ENCODE measurements at regions not wholly inside any gene's neighbourhood (a gene's known extent, or its start where the extent isn't known, plus 50 kb on each side); places are given as distances from the start of the nearest gene placed in this dataset.
"Not testable (repeated sequence)": the region's sequence is repeated elsewhere in the genome, so short reads cannot be mapped to it uniquely, and the experiment has no call there.

DNA sequence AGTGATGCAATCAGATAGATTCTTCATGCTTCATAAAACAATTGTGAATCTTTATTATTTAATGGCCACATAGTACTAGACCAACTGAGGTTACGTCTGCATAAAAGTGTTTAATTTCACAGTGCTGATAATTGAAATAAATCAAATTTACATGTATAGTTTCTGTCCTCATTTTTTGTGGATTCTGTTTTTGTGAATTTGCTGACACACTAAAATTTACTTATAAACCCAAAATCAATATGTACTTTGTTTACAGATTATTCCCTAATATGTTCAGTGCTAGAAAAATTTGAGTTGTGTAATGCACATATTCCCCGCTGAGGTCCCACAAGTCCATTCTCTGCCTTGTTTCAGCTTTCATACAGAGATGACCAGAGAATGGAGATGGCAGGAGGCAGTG, 759.8 kb downstream of the CENPC start:
- Histone ChIP-seq H3K36me3 (ENCODE audit: insufficient read depth, low read length, poor library complexity, severe bottlenecking) (no peaks in the 10 kb centered on the region), H3K4me3 (ENCODE audit: low read depth, low read length, poor library complexity, severe bottlenecking) (no peak overlapping the region), H3K27me3 (replicated peaks; ENCODE audit: insufficient read depth, low read depth, low read length, poor library complexity) (no peaks in the 10 kb centered on the region), H3K4me1 (ENCODE audit: insufficient read depth, low read length, poor library complexity, severe bottlenecking) (no peaks in the 10 kb centered on the region), H3K27ac (ENCODE audit: low read depth, low read length, poor library complexity, severe bottlenecking) (no peak overlapping the region), H3K9me3 (ENCODE audit: low read depth, low read length, poor library complexity, severe bottlenecking) (no peaks in the 10 kb centered on the region)
- no peak for DNase-seq (ENCODE audit: low spot score)
- POLR2A ChIA-PET (ENCODE audit: low non-redundant PET) = no interaction called here
- intact Hi-C loops (cut with micrococcal nuclease; ENCODE audit: unreplicated experiment) = no loop called here
- CTCF ChIA-PET = no interaction called here
- no TSS peak for BruUV-seq (replicated peaks)
- TF ChIP-seq, protein P1, sequence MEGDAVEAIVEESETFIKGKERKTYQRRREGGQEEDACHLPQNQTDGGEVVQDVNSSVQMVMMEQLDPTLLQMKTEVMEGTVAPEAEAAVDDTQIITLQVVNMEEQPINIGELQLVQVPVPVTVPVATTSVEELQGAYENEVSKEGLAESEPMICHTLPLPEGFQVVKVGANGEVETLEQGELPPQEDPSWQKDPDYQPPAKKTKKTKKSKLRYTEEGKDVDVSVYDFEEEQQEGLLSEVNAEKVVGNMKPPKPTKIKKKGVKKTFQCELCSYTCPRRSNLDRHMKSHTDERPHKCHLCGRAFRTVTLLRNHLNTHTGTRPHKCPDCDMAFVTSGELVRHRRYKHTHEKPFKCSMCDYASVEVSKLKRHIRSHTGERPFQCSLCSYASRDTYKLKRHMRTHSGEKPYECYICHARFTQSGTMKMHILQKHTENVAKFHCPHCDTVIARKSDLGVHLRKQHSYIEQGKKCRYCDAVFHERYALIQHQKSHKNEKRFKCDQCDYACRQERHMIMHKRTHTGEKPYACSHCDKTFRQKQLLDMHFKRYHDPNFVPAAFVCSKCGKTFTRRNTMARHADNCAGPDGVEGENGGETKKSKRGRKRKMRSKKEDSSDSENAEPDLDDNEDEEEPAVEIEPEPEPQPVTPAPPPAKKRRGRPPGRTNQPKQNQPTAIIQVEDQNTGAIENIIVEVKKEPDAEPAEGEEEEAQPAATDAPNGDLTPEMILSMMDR (conservative IDR thresholded peaks at IDR 0.05; ENCODE audit: low read depth, low read length) = no peak
- no peak for TF ChIP-seq EZH2 (IDR thresholded peaks at IDR 0.05; ENCODE audit: borderline replicate concordance, low read depth, low read length, poor library complexity, severe bottlenecking)

DNA sequence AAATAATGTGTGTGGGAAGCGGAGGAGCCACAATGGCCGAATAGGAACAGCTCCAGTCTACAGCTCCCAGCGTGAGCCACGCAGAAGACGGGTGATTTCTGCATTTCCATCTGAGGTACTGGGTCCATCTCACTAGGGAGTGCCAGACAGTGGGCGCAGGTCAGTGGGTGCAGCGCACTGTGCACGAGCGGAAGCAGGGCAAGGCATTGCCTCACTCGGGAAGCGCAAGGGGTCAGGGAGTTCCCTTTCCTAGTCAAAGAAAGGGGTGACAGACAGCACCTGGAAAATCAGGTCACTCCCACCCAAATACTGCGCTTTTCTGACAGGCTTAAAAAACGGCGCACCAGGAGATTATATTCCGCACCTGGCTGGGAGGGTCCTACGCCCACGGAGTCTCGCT, 762.6 kb downstream of the CENPC start:
- H3K9me3 ChIP-seq (ENCODE audit: low read depth, low read length, poor library complexity, severe bottlenecking); CTCF ChIA-PET; BruUV-seq (replicated peaks); POLR2A ChIA-PET (ENCODE audit: low non-redundant PET); H3K27me3 ChIP-seq (replicated peaks; ENCODE audit: insufficient read depth, low read depth, low read length, poor library complexity); H3K4me1 ChIP-seq (ENCODE audit: insufficient read depth, low read length, poor library complexity, severe bottlenecking); H3K27ac ChIP-seq (ENCODE audit: low read depth, low read length, poor library complexity, severe bottlenecking); H3K36me3 ChIP-seq (ENCODE audit: insufficient read depth, low read length, poor library complexity, severe bottlenecking); H3K4me3 ChIP-seq (ENCODE audit: low read depth, low read length, poor library complexity, severe bottlenecking); DNase-seq (ENCODE audit: low spot score); intact Hi-C loops (cut with micrococcal nuclease; ENCODE audit: unreplicated experiment): not testable (repeated sequence)

DNA sequence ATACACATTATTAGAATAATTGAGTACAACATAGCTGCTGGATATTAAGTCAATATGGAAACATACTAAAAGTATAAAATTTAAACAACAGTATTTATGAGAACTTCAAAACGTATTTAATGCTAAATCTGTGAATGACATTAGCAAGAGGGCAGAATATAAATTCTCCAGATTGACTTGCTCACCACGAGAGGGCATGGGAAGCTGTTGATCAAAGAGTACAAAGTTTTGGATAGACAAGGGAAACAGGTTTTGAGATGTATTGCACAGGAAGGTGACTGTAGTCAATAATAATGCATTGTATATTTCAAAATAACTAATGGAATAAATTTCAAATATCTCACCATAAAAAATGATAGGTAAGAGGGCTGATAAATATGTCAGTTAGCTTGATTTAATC, 768.2 kb downstream of the CENPC start:
- H3K4me3 ChIP-seq (ENCODE audit: low read depth, low read length, poor library complexity, severe bottlenecking) = no peak overlapping the region
- BruUV-seq (replicated peaks) = no TSS peak
- ChIA-PET CTCF (no interaction called here), POLR2A (ENCODE audit: low non-redundant PET) (interaction anchor here (0.6 kb wide), 1 partner anchor 16 kb away, joined by 4 read pairs; no protein-coding TSS in a partner anchor)
- DNase-seq (ENCODE audit: low spot score) = no peak
- H3K36me3 ChIP-seq (ENCODE audit: insufficient read depth, low read length, poor library complexity, severe bottlenecking) = no peaks in the 10 kb centered on the region
- no peaks in the 10 kb centered on the region for H3K27me3 ChIP-seq (replicated peaks; ENCODE audit: insufficient read depth, low read depth, low read length, poor library complexity)
- TF ChIP-seq EZH2 (IDR thresholded peaks at IDR 0.05; ENCODE audit: borderline replicate concordance, low read depth, low read length, poor library complexity, severe bottlenecking) = no peak
- no peaks in the 10 kb centered on the region for H3K4me1 ChIP-seq (ENCODE audit: insufficient read depth, low read length, poor library complexity, severe bottlenecking)
- intact Hi-C loops (cut with micrococcal nuclease; ENCODE audit: unreplicated experiment) = no loop called here
- no peaks in the 10 kb centered on the region for H3K9me3 ChIP-seq (ENCODE audit: low read depth, low read length, poor library complexity, severe bottlenecking)
- H3K27ac ChIP-seq (ENCODE audit: low read depth, low read length, poor library complexity, severe bottlenecking) = no peak overlapping the region

DNA sequence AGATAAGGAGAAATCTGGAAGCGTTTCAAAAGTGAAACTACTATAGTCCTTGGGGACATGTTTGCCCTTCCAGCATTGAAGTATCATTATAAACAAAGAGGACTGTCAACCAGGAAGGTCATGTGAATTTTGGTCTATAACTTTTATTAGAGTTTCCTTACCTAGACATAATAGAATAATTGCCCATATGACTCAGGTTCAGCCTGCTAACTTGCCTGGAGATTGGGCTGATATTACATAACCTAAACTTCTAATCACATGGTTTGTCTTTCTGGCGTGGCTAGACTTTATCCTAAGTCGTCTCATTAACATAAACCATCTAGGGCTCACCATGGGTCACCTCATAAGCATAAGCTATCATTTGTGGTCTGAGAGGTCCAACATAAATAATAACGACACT, 775.9 kb downstream of the CENPC start:
- Histone ChIP-seq H3K27me3 (replicated peaks; ENCODE audit: insufficient read depth, low read depth, low read length, poor library complexity) (no peaks in the 10 kb centered on the region), H3K27ac (ENCODE audit: low read depth, low read length, poor library complexity, severe bottlenecking) (no peak overlapping the region), H3K4me1 (ENCODE audit: insufficient read depth, low read length, poor library complexity, severe bottlenecking) (no peaks in the 10 kb centered on the region), H3K4me3 (ENCODE audit: low read depth, low read length, poor library complexity, severe bottlenecking) (no peak overlapping the region), H3K9me3 (ENCODE audit: low read depth, low read length, poor library complexity, severe bottlenecking) (no peaks in the 10 kb centered on the region), H3K36me3 (ENCODE audit: insufficient read depth, low read length, poor library complexity, severe bottlenecking) (no peaks in the 10 kb centered on the region)
- no peak for TF ChIP-seq EZH2 (IDR thresholded peaks at IDR 0.05; ENCODE audit: borderline replicate concordance, low read depth, low read length, poor library complexity, severe bottlenecking)
- TF ChIP-seq, protein P1 (conservative IDR thresholded peaks at IDR 0.05; ENCODE audit: low read depth, low read length) = no peak
- CTCF ChIA-PET = no interaction called here
- DNase-seq (ENCODE audit: low spot score) = no peak
- intact Hi-C loops (cut with micrococcal nuclease; ENCODE audit: unreplicated experiment) = no loop called here
- POLR2A ChIA-PET (ENCODE audit: low non-redundant PET) = no interaction called here
- BruUV-seq (replicated peaks) = no TSS peak
